Epithelial cell of proximal tubule (primary cell): ENCODE measurements at regions not wholly inside any gene's neighbourhood (a gene's known extent, or its start where the extent isn't known, plus 50 kb on each side); places are given as distances from the start of the nearest gene placed in this dataset.

Experiments
- DNase-seq: peaks from one replicate; pipeline ENCODE4 v3.0.0-alpha.2; 2011; ENCODE audit warnings: low read depth
- H3K4me3 ChIP-seq: 2 replicates; pipeline ENCODE4 v1.5.1; 2011; ENCODE audit warnings: low read depth, mild to moderate bottlenecking, low read length
- TF ChIP-seq, protein P1 (sequence below): conservative IDR thresholded peaks from 2 replicates; pipeline ENCODE4 v1.5.1; 2012; ENCODE audit warnings: low read depth, mild to moderate bottlenecking, low read length

DNA sequence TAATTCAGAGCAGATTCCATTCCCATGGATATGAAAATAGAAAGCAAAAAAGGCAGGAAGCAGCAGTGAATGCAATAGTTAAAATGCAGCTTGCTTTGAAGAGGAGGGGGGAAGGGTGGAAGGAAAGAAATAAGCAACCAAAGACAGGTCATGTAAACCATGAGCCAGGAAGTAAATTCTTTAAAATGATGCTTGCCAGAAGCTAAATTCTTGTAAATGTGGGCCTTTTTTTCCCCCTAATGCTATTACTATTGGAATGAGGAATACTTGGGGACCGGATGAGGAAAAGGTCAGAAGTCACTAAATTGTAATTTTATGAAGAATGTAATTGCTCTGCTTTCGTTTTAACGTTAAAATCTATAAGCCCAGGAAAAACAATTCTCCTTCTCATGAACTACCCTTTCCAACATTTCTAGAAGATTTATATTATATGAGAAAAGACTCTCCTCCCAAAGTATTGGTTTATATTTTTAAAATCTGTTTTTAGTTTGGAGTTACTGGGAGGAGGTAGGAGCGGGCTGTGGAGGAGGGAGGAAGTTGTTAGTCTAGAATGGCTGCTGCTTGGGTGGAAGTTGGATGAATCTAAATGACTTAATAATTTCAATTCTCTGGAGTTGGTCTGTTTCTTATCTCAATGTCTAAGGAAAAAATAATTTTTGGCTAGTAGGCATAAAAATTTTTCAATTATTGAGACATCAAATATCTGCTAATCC lies 77.6 kb upstream of the PCDH18 start:
- H3K4me3 ChIP-seq, result no peak overlapping the region

DNA sequence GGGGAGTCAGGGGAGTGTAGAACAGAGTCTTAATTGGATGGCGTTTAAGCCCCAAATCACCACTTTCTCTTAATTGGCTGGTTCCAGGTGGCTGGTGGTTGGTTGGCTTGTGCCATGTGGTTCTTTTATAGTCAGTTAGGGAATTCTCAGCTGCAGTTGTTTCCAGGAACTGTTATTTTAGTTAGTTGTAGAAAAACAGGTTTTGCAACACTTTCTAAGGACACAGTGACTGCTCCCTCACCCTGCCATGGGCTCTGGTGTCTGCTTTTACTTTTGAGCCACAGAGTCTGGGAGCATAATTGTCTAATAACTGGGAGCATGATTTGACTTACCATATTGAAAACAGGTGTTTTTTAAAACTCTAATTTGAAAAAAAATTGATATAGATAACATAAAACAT lies 75.8 kb upstream of the PCDH18 start:
- TF ChIP-seq, protein P1, sequence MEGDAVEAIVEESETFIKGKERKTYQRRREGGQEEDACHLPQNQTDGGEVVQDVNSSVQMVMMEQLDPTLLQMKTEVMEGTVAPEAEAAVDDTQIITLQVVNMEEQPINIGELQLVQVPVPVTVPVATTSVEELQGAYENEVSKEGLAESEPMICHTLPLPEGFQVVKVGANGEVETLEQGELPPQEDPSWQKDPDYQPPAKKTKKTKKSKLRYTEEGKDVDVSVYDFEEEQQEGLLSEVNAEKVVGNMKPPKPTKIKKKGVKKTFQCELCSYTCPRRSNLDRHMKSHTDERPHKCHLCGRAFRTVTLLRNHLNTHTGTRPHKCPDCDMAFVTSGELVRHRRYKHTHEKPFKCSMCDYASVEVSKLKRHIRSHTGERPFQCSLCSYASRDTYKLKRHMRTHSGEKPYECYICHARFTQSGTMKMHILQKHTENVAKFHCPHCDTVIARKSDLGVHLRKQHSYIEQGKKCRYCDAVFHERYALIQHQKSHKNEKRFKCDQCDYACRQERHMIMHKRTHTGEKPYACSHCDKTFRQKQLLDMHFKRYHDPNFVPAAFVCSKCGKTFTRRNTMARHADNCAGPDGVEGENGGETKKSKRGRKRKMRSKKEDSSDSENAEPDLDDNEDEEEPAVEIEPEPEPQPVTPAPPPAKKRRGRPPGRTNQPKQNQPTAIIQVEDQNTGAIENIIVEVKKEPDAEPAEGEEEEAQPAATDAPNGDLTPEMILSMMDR, result no peak
- H3K4me3 ChIP-seq, result no peak overlapping the region
- DNase-seq, result no peak

More for the DNA sequence above, 77.6 kb upstream of the PCDH18 start:
- TF ChIP-seq, protein P1, result no peak
- no peak for DNase-seq

DNA sequence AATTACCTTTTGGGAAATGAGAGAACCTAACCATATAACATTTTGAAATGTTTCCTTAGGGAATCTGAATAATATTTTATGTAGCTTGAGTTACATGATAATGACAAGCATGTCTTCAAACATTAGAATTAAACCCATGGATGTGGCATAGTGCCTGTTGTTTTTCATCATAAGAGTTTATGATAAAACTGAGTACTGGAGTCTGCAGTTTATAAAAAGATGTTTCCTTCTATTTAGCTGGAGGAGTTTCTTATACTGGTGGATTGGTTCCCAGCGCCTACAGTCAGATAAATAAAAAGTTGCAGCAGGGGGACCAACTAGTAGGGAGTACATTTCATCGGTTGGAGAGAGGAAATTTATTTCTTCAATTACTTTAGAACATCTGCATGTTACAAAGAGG lies 70.1 kb upstream of the PCDH18 start:
- TF ChIP-seq, protein P1, result no peak
- no peak for DNase-seq
- H3K4me3 ChIP-seq, result no peak overlapping the region

DNA sequence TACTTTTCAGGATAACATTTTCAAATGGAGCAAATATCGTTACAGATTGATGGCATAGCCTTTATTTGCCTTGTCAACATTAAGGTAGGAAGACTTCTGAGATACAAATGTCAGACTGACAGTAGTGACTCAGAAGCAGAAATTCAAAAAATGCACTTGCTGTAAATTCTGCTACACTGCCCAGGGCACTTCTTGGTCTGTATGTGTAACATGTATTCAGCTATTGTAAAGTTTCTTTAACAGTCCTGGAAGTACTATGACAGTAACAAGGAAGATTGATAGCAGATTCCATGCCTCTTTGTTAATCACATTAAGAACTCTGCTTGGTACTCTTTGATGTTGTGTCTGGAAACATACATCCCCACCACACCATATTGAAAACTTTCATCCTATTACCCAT lies 69.6 kb upstream of the PCDH18 start:
- H3K4me3 ChIP-seq, result no peak overlapping the region
- no peak for DNase-seq

DNA sequence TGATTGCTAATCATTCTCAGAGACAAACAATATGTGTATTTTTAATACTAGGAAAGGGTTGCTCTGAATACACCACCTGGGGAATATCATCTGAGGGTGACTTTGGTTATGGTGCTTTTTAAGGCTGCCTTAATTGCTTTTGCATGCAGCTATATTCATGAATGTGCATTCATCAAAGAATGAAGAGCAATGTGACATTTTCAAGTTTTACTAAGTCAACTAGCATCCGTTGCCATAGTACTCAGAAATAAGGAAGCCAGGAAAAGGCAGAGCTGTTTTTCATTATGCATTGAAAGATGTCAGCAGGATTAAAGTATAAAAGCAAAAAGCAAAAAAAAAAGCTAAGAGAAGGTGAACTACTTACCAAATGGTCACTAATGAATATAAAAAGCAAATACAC lies 67.4 kb upstream of the PCDH18 start:
- H3K4me3 ChIP-seq, result no peak overlapping the region
- DNase-seq, result no peak
- TF ChIP-seq, protein P1, result no peak

More for the DNA sequence above, 69.6 kb upstream of the PCDH18 start:
- TF ChIP-seq, protein P1, result no peak

DNA sequence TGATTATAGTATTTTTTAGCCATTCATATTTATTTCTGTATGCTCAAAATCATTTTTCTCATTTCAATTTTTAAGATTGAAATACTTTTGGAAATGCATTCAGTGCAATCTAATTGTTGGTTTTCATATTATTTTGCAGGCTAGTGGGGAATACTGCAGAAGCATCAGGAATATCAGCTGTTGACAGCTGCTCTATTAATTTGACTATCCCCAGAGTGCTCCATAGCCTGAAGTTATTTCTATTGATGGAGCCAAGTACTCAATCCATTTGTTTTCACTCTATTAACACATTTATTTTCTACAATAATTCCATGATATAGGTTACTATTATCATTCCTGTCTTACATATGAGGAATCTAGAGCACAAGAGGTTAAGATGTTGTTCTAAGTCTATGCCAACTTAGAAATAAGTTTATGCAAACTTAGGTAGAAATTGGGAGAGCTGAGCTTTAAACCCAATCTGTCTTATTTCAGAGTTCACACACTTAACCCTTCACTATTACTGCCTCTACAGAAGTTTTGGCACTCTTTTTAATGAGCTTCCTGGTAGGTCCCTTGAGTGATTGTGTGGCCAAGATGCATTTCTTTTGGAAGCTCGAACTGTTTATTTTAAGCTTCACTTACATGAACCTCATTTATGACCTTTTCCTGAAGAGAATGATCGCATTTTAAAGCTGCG lies 65.6 kb upstream of the PCDH18 start:
- no peak overlapping the region for H3K4me3 ChIP-seq
- TF ChIP-seq, protein P1, result no peak
- no peak for DNase-seq
